MM.1S (cell line): ENCODE measurements at regions not wholly inside any gene's neighbourhood (a gene's known extent, or its start where the extent isn't known, plus 50 kb on each side); places are given as distances from the start of the nearest gene placed in this dataset.

Source experiments
- DNase-seq: peaks from one replicate; pipeline ENCODE4 v3.0.0-alpha.2; 2015
- H2AFZ ChIP-seq: fragments of 300-600 bp; sonication (generic); 2 replicates; pipeline ENCODE4 v1.6.0; 2016; ENCODE audit warnings: antibody characterized with exemption, low read length
- H3F3A ChIP-seq: fragments of 300-600 bp; sonication (generic); 2 replicates; pipeline ENCODE4 v1.6.1; 2016; ENCODE audit warnings: mild to moderate bottlenecking, antibody characterized with exemption, low read length, moderate library complexity, mixed read lengths; ENCODE audit not compliant: insufficient read depth
- H3K27ac ChIP-seq: fragments of 300-600 bp; sonication (generic); 2 replicates; pipeline ENCODE4 v1.5.1; 2016; ENCODE audit warnings: mild to moderate bottlenecking, low read length
- H3K27me3 ChIP-seq: fragments of 300-600 bp; sonication (generic); replicated peaks from 2 replicates; pipeline ENCODE4 v1.6.0; 2016; ENCODE audit warnings: low read length; ENCODE audit not compliant: insufficient read depth
- H3K36me3 ChIP-seq: fragments of 300-600 bp; sonication (generic); replicated peaks from 2 replicates; pipeline ENCODE4 v1.6.1; 2016; ENCODE audit warnings: mild to moderate bottlenecking, low read length, mixed read lengths; ENCODE audit not compliant: insufficient read depth
- H3K4me1 ChIP-seq: fragments of 300-600 bp; sonication (generic); 2 replicates; pipeline ENCODE4 v1.6.1; 2016; ENCODE audit warnings: low read length, mixed read lengths
- H3K4me2 ChIP-seq: fragments of 300-600 bp; sonication (generic); 2 replicates; pipeline ENCODE4 v1.6.0; 2016; ENCODE audit warnings: low read depth, low read length
- H3K4me3 ChIP-seq: fragments of 300-600 bp; sonication (generic); 2 replicates; pipeline ENCODE4 v1.5.1; 2016; ENCODE audit warnings: low read length, mixed read lengths
- H3K79me2 ChIP-seq: fragments of 300-600 bp; sonication (generic); 2 replicates; pipeline ENCODE4 v1.6.1; 2016; ENCODE audit warnings: mixed run types, low read length, mixed read lengths
- H3K9ac ChIP-seq: fragments of 300-600 bp; sonication (generic); 2 replicates; pipeline ENCODE4 v1.6.1; 2016; ENCODE audit warnings: low read length, mixed read lengths
- H3K9me2 ChIP-seq: fragments of 300-600 bp; sonication (generic); replicated peaks from 2 replicates; pipeline ENCODE4 v1.6.1; 2016; ENCODE audit warnings: mild to moderate bottlenecking, low read length, mixed read lengths; ENCODE audit not compliant: insufficient read depth
- H3K9me3 ChIP-seq: fragments of 300-600 bp; sonication (generic); replicated peaks from 2 replicates; pipeline ENCODE4 v1.6.1; 2016; ENCODE audit warnings: mild to moderate bottlenecking, low read length, mixed read lengths; ENCODE audit not compliant: insufficient read depth
- H4K20me1 ChIP-seq: fragments of 300-600 bp; sonication (generic); 2 replicates; pipeline ENCODE4 v1.6.1; 2016; ENCODE audit warnings: mild to moderate bottlenecking, low read length, moderate library complexity, mixed read lengths; ENCODE audit not compliant: insufficient read depth
- EZH2 ChIP-seq: fragments of 300-600 bp; sonication (generic); optimal IDR thresholded peaks from 2 replicates; pipeline ENCODE3; 2017; ENCODE audit warnings: low read depth, mild to moderate bottlenecking, antibody characterized with exemption, low read length, mixed read lengths
- EZH2phosphoT487 ChIP-seq: fragments of 300-600 bp; sonication (generic); IDR thresholded peaks from 2 replicates; pipeline ENCODE4 v1.6.1; 2018; ENCODE audit warnings: antibody characterized with exemption, low read length
- TF ChIP-seq, protein P1 (sequence below): fragments of 300-600 bp; sonication (generic); IDR thresholded peaks from 2 replicates; pipeline ENCODE4 v1.5.1; 2016; ENCODE audit warnings: antibody characterized with exemption, low read length, mixed read lengths

DNA sequence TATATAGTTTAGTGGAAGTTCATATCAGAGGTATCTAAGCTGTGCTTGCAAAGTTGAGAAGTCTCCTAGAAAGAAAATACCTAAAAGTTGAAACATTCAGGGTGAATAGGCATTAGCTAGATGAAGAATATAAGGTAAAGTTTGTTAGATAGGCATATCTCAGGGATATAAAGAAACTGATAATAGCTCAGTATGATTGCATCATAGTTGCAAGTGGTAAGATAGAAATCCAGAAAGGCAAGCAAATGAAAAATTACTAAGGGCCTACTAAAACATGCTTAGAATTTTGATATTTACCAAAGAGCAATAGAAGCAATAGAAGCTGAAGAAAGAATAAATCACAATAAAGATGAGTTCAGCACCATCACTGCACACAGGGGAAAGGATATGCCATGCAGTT, 610.0 kb upstream of the ADGRL3 start:
- TF ChIP-seq, protein P1, sequence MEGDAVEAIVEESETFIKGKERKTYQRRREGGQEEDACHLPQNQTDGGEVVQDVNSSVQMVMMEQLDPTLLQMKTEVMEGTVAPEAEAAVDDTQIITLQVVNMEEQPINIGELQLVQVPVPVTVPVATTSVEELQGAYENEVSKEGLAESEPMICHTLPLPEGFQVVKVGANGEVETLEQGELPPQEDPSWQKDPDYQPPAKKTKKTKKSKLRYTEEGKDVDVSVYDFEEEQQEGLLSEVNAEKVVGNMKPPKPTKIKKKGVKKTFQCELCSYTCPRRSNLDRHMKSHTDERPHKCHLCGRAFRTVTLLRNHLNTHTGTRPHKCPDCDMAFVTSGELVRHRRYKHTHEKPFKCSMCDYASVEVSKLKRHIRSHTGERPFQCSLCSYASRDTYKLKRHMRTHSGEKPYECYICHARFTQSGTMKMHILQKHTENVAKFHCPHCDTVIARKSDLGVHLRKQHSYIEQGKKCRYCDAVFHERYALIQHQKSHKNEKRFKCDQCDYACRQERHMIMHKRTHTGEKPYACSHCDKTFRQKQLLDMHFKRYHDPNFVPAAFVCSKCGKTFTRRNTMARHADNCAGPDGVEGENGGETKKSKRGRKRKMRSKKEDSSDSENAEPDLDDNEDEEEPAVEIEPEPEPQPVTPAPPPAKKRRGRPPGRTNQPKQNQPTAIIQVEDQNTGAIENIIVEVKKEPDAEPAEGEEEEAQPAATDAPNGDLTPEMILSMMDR: no peak
- TF ChIP-seq EZH2phosphoT487 (no peak), EZH2 (no peak)
- no peak overlapping the region for H3K9ac ChIP-seq
- H3K9me2 ChIP-seq: no peaks in the 10 kb centered on the region
- no peak for DNase-seq
- no peaks in the 10 kb centered on the region for H3K9me3 ChIP-seq
- H3K79me2 ChIP-seq: no peaks in the 10 kb centered on the region
- no peak overlapping the region for H3K4me3 ChIP-seq
- H3K36me3 ChIP-seq: no peaks in the 10 kb centered on the region
- no peaks in the 10 kb centered on the region for H3F3A ChIP-seq
- no peak overlapping the region for H3K27ac ChIP-seq
- H3K27me3 ChIP-seq: no peaks in the 10 kb centered on the region
- no peak overlapping the region for H2AFZ ChIP-seq
- no peak overlapping the region for H3K4me2 ChIP-seq
- no peaks in the 10 kb centered on the region for H3K4me1 ChIP-seq
- H4K20me1 ChIP-seq: no peaks in the 10 kb centered on the region

DNA sequence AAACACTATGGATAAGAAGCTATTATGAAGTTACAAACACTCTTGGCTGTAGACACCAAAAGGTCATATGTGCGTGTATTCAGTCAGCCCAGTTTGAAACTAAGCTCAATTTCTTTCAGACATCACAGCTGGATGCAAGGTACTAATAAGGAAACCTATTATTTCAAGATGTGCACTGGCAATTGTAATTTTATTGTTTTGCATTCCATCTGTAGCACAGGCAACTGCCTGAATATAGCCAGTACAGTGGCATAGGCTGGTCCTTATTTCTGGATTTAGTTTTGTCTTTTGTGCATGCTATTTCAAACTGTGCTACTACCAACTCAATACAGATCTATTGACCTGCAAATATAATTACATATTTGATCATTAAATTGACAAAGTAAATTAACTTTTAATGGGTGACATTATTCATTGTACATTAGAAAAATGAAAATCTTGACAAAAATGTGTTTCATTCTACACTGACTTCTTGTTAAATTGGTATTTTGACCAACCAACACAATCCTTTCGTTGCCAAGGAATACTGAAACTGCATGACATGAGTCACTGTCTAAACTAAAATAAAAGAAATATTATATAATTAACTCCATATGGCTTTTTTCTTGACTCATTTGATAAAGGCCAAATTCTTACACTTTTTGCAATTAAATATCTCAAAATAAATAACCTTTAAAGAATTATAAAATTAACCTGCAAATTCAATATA, 594.3 kb upstream of the ADGRL3 start:
- Histone ChIP-seq H3K36me3 (no peaks in the 10 kb centered on the region), H3K27me3 (no peaks in the 10 kb centered on the region), H3K27ac (no peak overlapping the region), H3K4me3 (no peak overlapping the region), H3K9ac (no peak overlapping the region), H3K9me3 (no peaks in the 10 kb centered on the region), H3K79me2 (no peaks in the 10 kb centered on the region), H3K9me2 (no peaks in the 10 kb centered on the region), H3F3A (no peaks in the 10 kb centered on the region), H4K20me1 (no peaks in the 10 kb centered on the region), H3K4me1 (no peaks in the 10 kb centered on the region), H2AFZ (no peak overlapping the region), H3K4me2 (no peak overlapping the region)
- no peak for TF ChIP-seq EZH2phosphoT487
- TF ChIP-seq, protein P1: no peak
- no peak for TF ChIP-seq EZH2
- no peak for DNase-seq

DNA sequence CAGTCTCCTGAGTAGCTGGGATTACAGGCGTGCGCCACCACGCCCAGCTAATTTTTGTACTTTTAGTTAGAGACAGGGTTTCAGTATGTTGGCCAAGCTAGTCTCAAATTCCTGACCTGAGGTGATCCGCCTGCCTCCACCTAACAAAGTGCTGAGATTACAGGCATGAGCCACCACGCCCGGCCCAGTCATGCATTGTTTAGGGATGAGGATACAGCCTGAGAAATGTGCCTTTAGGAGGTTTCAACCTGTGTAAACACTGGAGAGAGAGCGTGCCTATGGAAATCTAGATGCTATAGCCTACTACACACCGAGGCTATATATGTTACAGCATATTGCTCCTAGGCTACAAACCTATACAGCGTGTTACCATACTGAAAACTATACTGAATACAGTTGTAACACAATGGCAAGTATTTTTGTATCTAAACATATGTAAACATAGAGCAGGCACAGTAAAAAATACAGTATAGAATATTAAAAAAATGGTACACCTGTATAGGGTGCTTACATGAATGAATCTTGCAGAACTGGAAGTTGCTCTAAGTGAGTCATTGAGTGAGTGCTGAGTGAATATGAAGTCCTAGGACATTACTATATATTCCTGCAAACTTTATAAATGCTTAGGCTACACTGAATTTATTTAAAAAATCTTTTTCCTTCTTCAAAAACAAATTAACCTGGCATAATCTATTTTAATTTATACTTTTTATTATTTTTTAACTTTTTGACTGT, 588.2 kb upstream of the ADGRL3 start:
- DNase-seq: no peak
- H3K4me1 ChIP-seq: no peaks in the 10 kb centered on the region
- H3K27me3 ChIP-seq: no peaks in the 10 kb centered on the region
- no peak overlapping the region for H3K9ac ChIP-seq
- H3F3A ChIP-seq: no peaks in the 10 kb centered on the region
- H3K4me3 ChIP-seq: no peak overlapping the region
- H3K79me2 ChIP-seq: no peaks in the 10 kb centered on the region
- no peak overlapping the region for H3K27ac ChIP-seq
- H3K9me2 ChIP-seq: no peaks in the 10 kb centered on the region
- H4K20me1 ChIP-seq: no peaks in the 10 kb centered on the region
- TF ChIP-seq EZH2 (no peak), EZH2phosphoT487 (no peak)
- TF ChIP-seq, protein P1: no peak
- H3K36me3 ChIP-seq: no peaks in the 10 kb centered on the region
- no peak overlapping the region for H3K4me2 ChIP-seq
- no peak overlapping the region for H2AFZ ChIP-seq
- H3K9me3 ChIP-seq: no peaks in the 10 kb centered on the region
